Liver (tissue), 8 donors: ENCODE measurements at regions not wholly inside any gene's neighbourhood (a gene's known extent, or its start where the extent isn't known, plus 50 kb on each side); places are given as distances from the start of the nearest gene placed in this dataset.

ENCODE experiments used
- DNase-seq: peaks from one replicate; pipeline ENCODE4 v3.0.0-alpha.2; 2017; ENCODE audit warnings: low spot score
- H3K27ac ChIP-seq, 2 donors: one replicate each; pipeline ENCODE4 v1.7.0; 2013; ENCODE audit warnings: inconsistent platforms in 2 of 2, low read length in 2 of 2, control low read depth in 1 of 2, low read depth in 1 of 2, mild to moderate bottlenecking in 1 of 2
- H3K27me3 ChIP-seq, 4 donors: one replicate each; pipeline versions ENCODE4 v1.6.1 to v1.7.0; 2013; ENCODE audit warnings: low read length in 3 of 4, inconsistent platforms in 1 of 4, mild to moderate bottlenecking in 1 of 4, moderate library complexity in 1 of 4; ENCODE audit not compliant: control insufficient read depth in 4 of 4, insufficient read depth in 4 of 4
- H3K36me3 ChIP-seq, 4 donors: one replicate each; pipeline versions ENCODE4 v1.6.1 to v1.7.0; 2013; ENCODE audit warnings: low read length in 3 of 4, mild to moderate bottlenecking in 3 of 4, low read depth in 1 of 4, moderate library complexity in 1 of 4; ENCODE audit not compliant: control insufficient read depth in 4 of 4, insufficient read depth in 3 of 4
- H3K4me1 ChIP-seq, 4 donors: one replicate each; pipeline versions ENCODE4 v1.6.1 to v1.7.0; 2013; ENCODE audit warnings: low read length in 3 of 4, mild to moderate bottlenecking in 3 of 4, moderate library complexity in 1 of 4; ENCODE audit not compliant: control insufficient read depth in 4 of 4, insufficient read depth in 4 of 4
- H3K4me3 ChIP-seq, 3 donors: one replicate each; pipeline versions ENCODE4 v1.6.1 to v1.7.0; 2013; ENCODE audit warnings: low read length in 3 of 3, control low read depth in 1 of 3, low read depth in 1 of 3, mild to moderate bottlenecking in 1 of 3
- H3K9ac ChIP-seq, 2 donors: one replicate each; pipeline ENCODE4 v1.7.0; 2013; ENCODE audit warnings: low read length in 2 of 2, mild to moderate bottlenecking in 2 of 2, moderate library complexity in 2 of 2, control low read depth in 1 of 2, low read depth in 1 of 2
- H3K9me3 ChIP-seq, 4 donors: one replicate each; pipeline versions ENCODE4 v1.6.1 to v1.7.0; 2013; ENCODE audit warnings: low read length in 3 of 4; ENCODE audit not compliant: control insufficient read depth in 4 of 4
- EGR1 ChIP-seq, 2 donors: IDR thresholded peaks; 2 replicates each; pipeline ENCODE4 v1.6.1; 2016 to 2018; ENCODE audit warnings: antibody characterized with exemption in 2 of 2, low read depth in 2 of 2
- FOXA1 ChIP-seq: IDR thresholded peaks from 2 replicates; pipeline ENCODE4 v1.6.1; 2016; ENCODE audit warnings: antibody characterized with exemption
- FOXA2 ChIP-seq: IDR thresholded peaks from 2 replicates; pipeline ENCODE4 v1.6.1; 2016; ENCODE audit warnings: antibody characterized with exemption
- GABPA ChIP-seq, 2 donors: IDR thresholded peaks in 1 of 2; conservative IDR thresholded peaks in 1 of 2; 2 replicates each; pipeline ENCODE4 v1.6.1; 2016; ENCODE audit warnings: antibody characterized with exemption in 2 of 2, mild to moderate bottlenecking in 1 of 2, moderate library complexity in 1 of 2
- HNF4A ChIP-seq, 2 donors: conservative IDR thresholded peaks; 2 replicates each; pipeline ENCODE4 v1.6.1; 2016; ENCODE audit warnings: antibody characterized with exemption in 2 of 2, mild to moderate bottlenecking in 2 of 2
- HNF4G ChIP-seq: IDR thresholded peaks from 2 replicates; pipeline ENCODE4 v1.6.1; 2016; ENCODE audit warnings: antibody characterized with exemption
- JUND ChIP-seq, 2 donors: IDR thresholded peaks; 2 replicates each; pipeline ENCODE4 v1.6.1; 2016; ENCODE audit warnings: antibody characterized with exemption in 2 of 2
- NR2F2 ChIP-seq: IDR thresholded peaks from 2 replicates; pipeline ENCODE4 v1.6.1; 2016; ENCODE audit warnings: antibody characterized with exemption
- RAD21 ChIP-seq, 2 donors: IDR thresholded peaks; 2 replicates each; pipeline ENCODE4 v1.6.1; 2016; ENCODE audit warnings: antibody characterized with exemption in 2 of 2, mild to moderate bottlenecking in 2 of 2
- RXRA ChIP-seq, 2 donors: IDR thresholded peaks; 2 replicates each; pipeline ENCODE4 v1.6.1; 2017 to 2018; ENCODE audit warnings: antibody characterized with exemption in 2 of 2, mild to moderate bottlenecking in 1 of 2
- SP1 ChIP-seq: IDR thresholded peaks from 2 replicates; pipeline ENCODE4 v1.6.1; 2018; ENCODE audit warnings: antibody characterized with exemption, mild to moderate bottlenecking
- TAF1 ChIP-seq: conservative IDR thresholded peaks from 2 replicates; pipeline ENCODE4 v1.6.1; 2016; ENCODE audit warnings: antibody characterized with exemption, mild to moderate bottlenecking
- YY1 ChIP-seq: IDR thresholded peaks from 2 replicates; pipeline ENCODE4 v1.6.1; 2016; ENCODE audit warnings: antibody characterized with exemption, mild to moderate bottlenecking
- WGBS: extraction: QIAGEN DNeasy Blood & Tissue Kit; methylation state at CpG from one replicate; pipeline ENCODE4 v1.1.7; 2013; 5-methylcytosine and 5-hydroxymethylcytosine counted together
- TF ChIP-seq, protein P1 (sequence below): IDR thresholded peaks from 2 replicates; pipeline ENCODE4 v1.6.1; 2016; ENCODE audit warnings: antibody characterized with exemption
- TF ChIP-seq, protein P2 (sequence below): fragments of 150-350 bp; IDR thresholded peaks from 2 replicates; pipeline ENCODE4 v1.5.1; 2017; ENCODE audit warnings: improper control_type of control experiment, low read depth, low read length; ENCODE audit not compliant: missing input control
- TF ChIP-seq, protein P3 (sequence below): IDR thresholded peaks from 2 replicates; pipeline ENCODE4 v1.6.1; 2016; ENCODE audit warnings: antibody characterized with exemption
- TF ChIP-seq, protein P4 (sequence below): IDR thresholded peaks from 2 replicates; pipeline ENCODE4 v1.6.1; 2016; ENCODE audit warnings: antibody characterized with exemption
- TF ChIP-seq, protein P5 (sequence below): IDR thresholded peaks from 2 replicates; pipeline ENCODE4 v1.6.1; 2016; ENCODE audit warnings: antibody characterized with exemption, mild to moderate bottlenecking
- donor health status: healthy.
- donor health status: healthy.
- donor health status: healthy.
- donor health status: healthy.
- donor health status: healthy.

DNA sequence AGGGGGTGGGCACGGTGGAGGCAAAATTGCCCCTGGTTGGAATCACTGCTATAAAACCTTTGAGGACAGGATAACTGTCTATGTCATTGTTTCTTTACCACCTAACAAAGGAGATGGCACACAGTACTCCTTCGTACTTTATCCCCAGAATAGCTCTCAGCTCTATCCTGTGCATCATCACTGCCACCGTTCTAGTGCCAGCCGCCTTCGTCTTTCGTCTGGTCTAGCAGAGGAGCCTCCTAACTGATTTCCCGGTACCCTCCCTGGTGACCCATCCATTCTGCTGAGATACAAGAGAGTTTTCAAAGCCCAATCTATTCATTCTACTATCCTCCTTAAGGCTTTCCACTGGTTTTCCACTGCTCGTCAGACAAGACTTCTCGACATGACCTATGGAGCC, 67.9 kb upstream of the PRICKLE2 start:
- Histone ChIP-seq H3K36me3 (no peaks in the 10 kb centered on the region), H3K27ac (no peak overlapping the region), H3K27me3 (no peaks in the 10 kb centered on the region), H3K9me3 (peaks cover 2 to 7% (median 5%) of the 10 kb centered on the region in 4 donors), H3K9ac (no peak overlapping the region), H3K4me3 (no peak overlapping the region), H3K4me1 (no peaks in the 10 kb centered on the region)
- no peak for DNase-seq
- 97% methylated on average over 9 of the region's 9 CpGs for WGBS
- TF ChIP-seq RXRA (IDR thresholded peaks at IDR 0.05), result no peak
- TF ChIP-seq TAF1, result no peak
- TF ChIP-seq, protein P1, sequence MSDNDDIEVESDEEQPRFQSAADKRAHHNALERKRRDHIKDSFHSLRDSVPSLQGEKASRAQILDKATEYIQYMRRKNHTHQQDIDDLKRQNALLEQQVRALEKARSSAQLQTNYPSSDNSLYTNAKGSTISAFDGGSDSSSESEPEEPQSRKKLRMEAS, result no peak
- no peak for TF ChIP-seq EGR1 (IDR thresholded peaks at IDR 0.05; ENCODE audit: low read depth in 2 of 2)

DNA sequence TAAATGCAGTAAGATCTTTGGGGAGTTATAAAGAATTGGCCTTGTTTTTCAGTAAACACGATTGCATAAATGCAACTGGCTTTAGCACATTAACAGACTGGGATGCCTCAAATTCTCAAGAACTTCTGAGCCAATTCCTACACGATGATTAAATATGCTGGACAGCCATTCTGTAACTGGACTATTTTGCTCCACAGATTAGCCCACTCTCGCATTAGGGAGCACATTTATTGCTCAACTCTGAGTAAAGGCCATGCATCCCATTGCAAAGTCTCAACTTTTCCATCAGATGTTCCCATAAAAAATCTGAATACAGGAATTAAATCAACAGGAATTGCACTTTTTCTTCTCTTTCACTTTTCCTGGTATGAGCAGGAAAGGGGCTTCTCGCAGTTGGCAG, 66.7 kb upstream of the PRICKLE2 start:
- 92% methylated on average over 4 of the region's 4 CpGs for WGBS
- no peaks in the 10 kb centered on the region for H3K27me3 ChIP-seq
- no peaks in the 10 kb centered on the region for H3K36me3 ChIP-seq
- no peak overlapping the region for H3K27ac ChIP-seq
- H3K4me1 ChIP-seq, result no peaks in the 10 kb centered on the region
- no peak for DNase-seq
- TF ChIP-seq RAD21 (IDR thresholded peaks at IDR 0.05) (no peak), NR2F2 (peak; percentile 60), TAF1 (no peak), GABPA (IDR thresholded peaks at IDR 0.05 in 1 of 2, conservative IDR thresholded peaks at IDR 0.05 in 1 of 2) (no peak)
- H3K9ac ChIP-seq, result no peak overlapping the region
- H3K4me3 ChIP-seq, result no peak overlapping the region
- H3K9me3 ChIP-seq, result peaks cover 2 to 6% (median 2%) of the 10 kb centered on the region in 4 donors

DNA sequence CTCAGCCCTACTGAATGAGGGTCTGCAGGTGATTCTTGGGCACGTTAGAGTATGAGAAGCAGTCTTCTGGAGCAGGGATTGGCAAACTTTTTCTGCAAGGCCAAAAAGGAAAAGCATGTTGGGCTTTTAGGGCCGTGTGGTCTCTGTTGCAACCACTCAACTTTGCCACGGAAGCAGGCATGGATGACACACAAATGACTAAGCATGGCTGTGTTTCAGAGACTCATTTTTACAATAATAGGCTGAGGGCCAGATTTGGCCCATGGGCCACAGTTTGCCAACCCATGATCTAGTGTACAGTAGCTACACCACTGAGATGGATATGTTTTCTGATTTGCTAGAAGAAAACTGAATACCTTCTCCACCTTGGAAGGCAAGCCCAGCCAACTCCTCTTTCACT, 66.1 kb upstream of the PRICKLE2 start:
- H3K9ac ChIP-seq, result no peak overlapping the region
- WGBS, result 78% methylated on average over 3 of the region's 3 CpGs
- H3K4me3 ChIP-seq, result no peak overlapping the region
- no peaks in the 10 kb centered on the region for H3K4me1 ChIP-seq
- no peaks in the 10 kb centered on the region for H3K36me3 ChIP-seq
- no peak for DNase-seq
- no peak for TF ChIP-seq RXRA (IDR thresholded peaks at IDR 0.05)
- no peak for TF ChIP-seq JUND (IDR thresholded peaks at IDR 0.05)
- TF ChIP-seq, protein P2, sequence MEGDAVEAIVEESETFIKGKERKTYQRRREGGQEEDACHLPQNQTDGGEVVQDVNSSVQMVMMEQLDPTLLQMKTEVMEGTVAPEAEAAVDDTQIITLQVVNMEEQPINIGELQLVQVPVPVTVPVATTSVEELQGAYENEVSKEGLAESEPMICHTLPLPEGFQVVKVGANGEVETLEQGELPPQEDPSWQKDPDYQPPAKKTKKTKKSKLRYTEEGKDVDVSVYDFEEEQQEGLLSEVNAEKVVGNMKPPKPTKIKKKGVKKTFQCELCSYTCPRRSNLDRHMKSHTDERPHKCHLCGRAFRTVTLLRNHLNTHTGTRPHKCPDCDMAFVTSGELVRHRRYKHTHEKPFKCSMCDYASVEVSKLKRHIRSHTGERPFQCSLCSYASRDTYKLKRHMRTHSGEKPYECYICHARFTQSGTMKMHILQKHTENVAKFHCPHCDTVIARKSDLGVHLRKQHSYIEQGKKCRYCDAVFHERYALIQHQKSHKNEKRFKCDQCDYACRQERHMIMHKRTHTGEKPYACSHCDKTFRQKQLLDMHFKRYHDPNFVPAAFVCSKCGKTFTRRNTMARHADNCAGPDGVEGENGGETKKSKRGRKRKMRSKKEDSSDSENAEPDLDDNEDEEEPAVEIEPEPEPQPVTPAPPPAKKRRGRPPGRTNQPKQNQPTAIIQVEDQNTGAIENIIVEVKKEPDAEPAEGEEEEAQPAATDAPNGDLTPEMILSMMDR, result no peak
- TF ChIP-seq EGR1 (IDR thresholded peaks at IDR 0.05; ENCODE audit: low read depth in 2 of 2), result no peak
- TF ChIP-seq, protein P3, sequence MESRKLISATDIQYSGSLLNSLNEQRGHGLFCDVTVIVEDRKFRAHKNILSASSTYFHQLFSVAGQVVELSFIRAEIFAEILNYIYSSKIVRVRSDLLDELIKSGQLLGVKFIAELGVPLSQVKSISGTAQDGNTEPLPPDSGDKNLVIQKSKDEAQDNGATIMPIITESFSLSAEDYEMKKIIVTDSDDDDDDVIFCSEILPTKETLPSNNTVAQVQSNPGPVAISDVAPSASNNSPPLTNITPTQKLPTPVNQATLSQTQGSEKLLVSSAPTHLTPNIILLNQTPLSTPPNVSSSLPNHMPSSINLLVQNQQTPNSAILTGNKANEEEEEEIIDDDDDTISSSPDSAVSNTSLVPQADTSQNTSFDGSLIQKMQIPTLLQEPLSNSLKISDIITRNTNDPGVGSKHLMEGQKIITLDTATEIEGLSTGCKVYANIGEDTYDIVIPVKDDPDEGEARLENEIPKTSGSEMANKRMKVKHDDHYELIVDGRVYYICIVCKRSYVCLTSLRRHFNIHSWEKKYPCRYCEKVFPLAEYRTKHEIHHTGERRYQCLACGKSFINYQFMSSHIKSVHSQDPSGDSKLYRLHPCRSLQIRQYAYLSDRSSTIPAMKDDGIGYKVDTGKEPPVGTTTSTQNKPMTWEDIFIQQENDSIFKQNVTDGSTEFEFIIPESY, result no peak
- no peak for TF ChIP-seq RAD21 (IDR thresholded peaks at IDR 0.05)
- TF ChIP-seq GABPA (IDR thresholded peaks at IDR 0.05 in 1 of 2, conservative IDR thresholded peaks at IDR 0.05 in 1 of 2), result no peak
- no peak for TF ChIP-seq FOXA2
- TF ChIP-seq, protein P4, sequence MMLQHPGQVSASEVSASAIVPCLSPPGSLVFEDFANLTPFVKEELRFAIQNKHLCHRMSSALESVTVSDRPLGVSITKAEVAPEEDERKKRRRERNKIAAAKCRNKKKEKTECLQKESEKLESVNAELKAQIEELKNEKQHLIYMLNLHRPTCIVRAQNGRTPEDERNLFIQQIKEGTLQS, result no peak
- TF ChIP-seq, protein P1, result no peak
- no peak for TF ChIP-seq HNF4G
- TF ChIP-seq TAF1, result no peak
- TF ChIP-seq, protein P5, sequence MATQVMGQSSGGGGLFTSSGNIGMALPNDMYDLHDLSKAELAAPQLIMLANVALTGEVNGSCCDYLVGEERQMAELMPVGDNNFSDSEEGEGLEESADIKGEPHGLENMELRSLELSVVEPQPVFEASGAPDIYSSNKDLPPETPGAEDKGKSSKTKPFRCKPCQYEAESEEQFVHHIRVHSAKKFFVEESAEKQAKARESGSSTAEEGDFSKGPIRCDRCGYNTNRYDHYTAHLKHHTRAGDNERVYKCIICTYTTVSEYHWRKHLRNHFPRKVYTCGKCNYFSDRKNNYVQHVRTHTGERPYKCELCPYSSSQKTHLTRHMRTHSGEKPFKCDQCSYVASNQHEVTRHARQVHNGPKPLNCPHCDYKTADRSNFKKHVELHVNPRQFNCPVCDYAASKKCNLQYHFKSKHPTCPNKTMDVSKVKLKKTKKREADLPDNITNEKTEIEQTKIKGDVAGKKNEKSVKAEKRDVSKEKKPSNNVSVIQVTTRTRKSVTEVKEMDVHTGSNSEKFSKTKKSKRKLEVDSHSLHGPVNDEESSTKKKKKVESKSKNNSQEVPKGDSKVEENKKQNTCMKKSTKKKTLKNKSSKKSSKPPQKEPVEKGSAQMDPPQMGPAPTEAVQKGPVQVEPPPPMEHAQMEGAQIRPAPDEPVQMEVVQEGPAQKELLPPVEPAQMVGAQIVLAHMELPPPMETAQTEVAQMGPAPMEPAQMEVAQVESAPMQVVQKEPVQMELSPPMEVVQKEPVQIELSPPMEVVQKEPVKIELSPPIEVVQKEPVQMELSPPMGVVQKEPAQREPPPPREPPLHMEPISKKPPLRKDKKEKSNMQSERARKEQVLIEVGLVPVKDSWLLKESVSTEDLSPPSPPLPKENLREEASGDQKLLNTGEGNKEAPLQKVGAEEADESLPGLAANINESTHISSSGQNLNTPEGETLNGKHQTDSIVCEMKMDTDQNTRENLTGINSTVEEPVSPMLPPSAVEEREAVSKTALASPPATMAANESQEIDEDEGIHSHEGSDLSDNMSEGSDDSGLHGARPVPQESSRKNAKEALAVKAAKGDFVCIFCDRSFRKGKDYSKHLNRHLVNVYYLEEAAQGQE, result no peak
- TF ChIP-seq YY1, result no peak
- TF ChIP-seq FOXA1, result no peak
- no peak for TF ChIP-seq HNF4A (conservative IDR thresholded peaks at IDR 0.05)
- TF ChIP-seq SP1, result no peak
- no peak for TF ChIP-seq NR2F2
- H3K27me3 ChIP-seq, result no peaks in the 10 kb centered on the region
- peaks cover 0 to 2% (median 0%) of the 10 kb centered on the region in 4 donors for H3K9me3 ChIP-seq
- no peak overlapping the region for H3K27ac ChIP-seq
